Esophagus squamous epithelium (tissue), 5 donors: ENCODE measurements at regions not wholly inside any gene's neighbourhood (a gene's known extent, or its start where the extent isn't known, plus 50 kb on each side); places are given as distances from the start of the nearest gene placed in this dataset.
A peak's percentile ranks its signal among the peaks of the same experiment; 100 is the strongest.

Source experiments
- DNase-seq: peaks from one replicate; lab custom pipeline; 2025; lab: John Stamatoyannopoulos, UW
- H3K27ac ChIP-seq, 4 donors: fragments of 200-600 bp; sonication (generic); one replicate each; pipeline ENCODE4 v1.5.1; 2016 to 2019; ENCODE audit warnings: mild to moderate bottlenecking in 1 of 4
- H3K27me3 ChIP-seq, 4 donors: fragments of 200-600 bp; sonication (generic); 1 replicate in 3 of 4; 2 replicates in 1 of 4; pipeline versions ENCODE4 v1.5.1 to v1.6.0; 2017 to 2021; ENCODE audit warnings: antibody characterized with exemption in 1 of 4
- H3K36me3 ChIP-seq, 3 donors: fragments of 200-600 bp; sonication (generic); one replicate each; pipeline ENCODE4 v1.5.1; 2016 to 2019
- H3K4me1 ChIP-seq, 3 donors: fragments of 200-600 bp; sonication (generic); one replicate each; pipeline ENCODE4 v1.5.1; 2017 to 2019
- H3K4me3 ChIP-seq, 4 donors: fragments of 200-600 bp; sonication (generic); 1 replicate in 3 of 4; 2 replicates in 1 of 4; pipeline ENCODE4 v1.5.1; 2016 to 2019; ENCODE audit warnings: mild to moderate bottlenecking in 2 of 4, moderate library complexity in 1 of 4
- H3K9me3 ChIP-seq, 3 donors: fragments of 200-600 bp; sonication (generic); one replicate each; pipeline ENCODE4 v1.5.1; 2016 to 2019
- POLR2A ChIP-seq, 4 donors: fragments of 450-650 bp; IDR thresholded peaks; one replicate each; pipeline ENCODE4 v1.6.1; 2017; ENCODE audit warnings: antibody characterized with exemption in 4 of 4, mild to moderate bottlenecking in 4 of 4, moderate library complexity in 3 of 4
- WGBS, 2 donors: methylation state at CpG; one replicate each; pipeline ENCODE4 v1.1.5; 2018; 5-methylcytosine and 5-hydroxymethylcytosine counted together
- intact Hi-C: fragments of 100-400 bp; cut with DNase I; formaldehyde crosslinking; loops from one replicate; pipeline ENCODE4 v1.15.0; 2022
- TF ChIP-seq, protein P1 (sequence below), 6 experiments: fragments of 450-650 bp in 4 of 6; fragments of 200-600 bp in 2 of 6; sonication (generic) in 2 of 6; IDR thresholded peaks; one replicate each; pipeline ENCODE4 v1.5.1; 2016 to 2019; ENCODE audit warnings: antibody characterized with exemption in 6 of 6, mild to moderate bottlenecking in 4 of 6, moderate library complexity in 4 of 6
- donor health status: DM: yes; HTN: yes; CAD: no.

DNA sequence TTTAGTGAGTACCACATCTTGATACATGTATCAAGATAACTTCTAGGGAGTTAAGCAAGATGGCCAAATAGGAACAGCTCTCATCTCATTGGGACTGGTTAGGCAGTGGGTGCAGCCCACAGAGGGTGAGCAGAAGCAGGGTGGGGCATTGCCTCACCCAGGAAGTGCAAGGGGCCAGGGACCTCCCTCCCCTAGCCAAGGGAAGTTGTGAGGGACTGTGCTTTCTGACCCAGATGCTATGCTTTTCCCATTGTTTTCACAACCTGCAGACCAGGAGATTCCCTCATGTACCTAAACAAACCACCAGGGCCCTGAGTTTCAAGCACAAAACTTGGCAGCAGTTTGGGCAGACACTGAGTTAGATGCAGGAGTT is 665.0 kb upstream of the CBLB start:
- intact Hi-C loops: no loop called here
- Histone ChIP-seq H3K36me3 (no peaks in the 10 kb centered on the region), H3K9me3 (no peaks in the 10 kb centered on the region), H3K27ac (no peak overlapping the region), H3K4me3 (no peak overlapping the region), H3K27me3 (no peaks in the 10 kb centered on the region), H3K4me1 (peaks cover 0 to 6% (median 0%) of the 10 kb centered on the region in 3 donors)
- DNase-seq: no peak
- TF ChIP-seq, protein P1, sequence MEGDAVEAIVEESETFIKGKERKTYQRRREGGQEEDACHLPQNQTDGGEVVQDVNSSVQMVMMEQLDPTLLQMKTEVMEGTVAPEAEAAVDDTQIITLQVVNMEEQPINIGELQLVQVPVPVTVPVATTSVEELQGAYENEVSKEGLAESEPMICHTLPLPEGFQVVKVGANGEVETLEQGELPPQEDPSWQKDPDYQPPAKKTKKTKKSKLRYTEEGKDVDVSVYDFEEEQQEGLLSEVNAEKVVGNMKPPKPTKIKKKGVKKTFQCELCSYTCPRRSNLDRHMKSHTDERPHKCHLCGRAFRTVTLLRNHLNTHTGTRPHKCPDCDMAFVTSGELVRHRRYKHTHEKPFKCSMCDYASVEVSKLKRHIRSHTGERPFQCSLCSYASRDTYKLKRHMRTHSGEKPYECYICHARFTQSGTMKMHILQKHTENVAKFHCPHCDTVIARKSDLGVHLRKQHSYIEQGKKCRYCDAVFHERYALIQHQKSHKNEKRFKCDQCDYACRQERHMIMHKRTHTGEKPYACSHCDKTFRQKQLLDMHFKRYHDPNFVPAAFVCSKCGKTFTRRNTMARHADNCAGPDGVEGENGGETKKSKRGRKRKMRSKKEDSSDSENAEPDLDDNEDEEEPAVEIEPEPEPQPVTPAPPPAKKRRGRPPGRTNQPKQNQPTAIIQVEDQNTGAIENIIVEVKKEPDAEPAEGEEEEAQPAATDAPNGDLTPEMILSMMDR (IDR thresholded peaks at IDR 0.05): peak in 1 of 6 experiments; percentile 4
- TF ChIP-seq POLR2A (IDR thresholded peaks at IDR 0.05): no peak

DNA sequence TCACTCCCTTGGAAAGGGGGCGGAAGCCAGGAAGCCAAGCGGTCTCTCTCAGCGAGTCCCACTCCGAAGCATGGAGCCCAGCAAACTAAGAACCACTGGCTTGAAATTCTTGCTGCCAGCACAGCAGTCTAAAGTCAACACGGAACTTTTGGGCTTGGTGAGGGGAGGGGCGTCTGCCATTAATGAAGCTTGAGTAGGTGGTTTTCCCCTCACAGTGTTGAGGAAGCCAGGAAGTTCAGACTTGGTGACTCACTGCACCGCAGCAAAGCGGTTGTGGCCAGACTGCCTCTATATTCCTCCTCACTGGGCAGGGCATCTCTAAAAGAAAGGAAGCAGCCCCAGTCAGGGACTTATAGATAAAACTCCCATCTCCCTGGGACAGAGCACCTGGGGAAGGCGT is 665.4 kb upstream of the CBLB start:
- DNase-seq: no peak

DNA sequence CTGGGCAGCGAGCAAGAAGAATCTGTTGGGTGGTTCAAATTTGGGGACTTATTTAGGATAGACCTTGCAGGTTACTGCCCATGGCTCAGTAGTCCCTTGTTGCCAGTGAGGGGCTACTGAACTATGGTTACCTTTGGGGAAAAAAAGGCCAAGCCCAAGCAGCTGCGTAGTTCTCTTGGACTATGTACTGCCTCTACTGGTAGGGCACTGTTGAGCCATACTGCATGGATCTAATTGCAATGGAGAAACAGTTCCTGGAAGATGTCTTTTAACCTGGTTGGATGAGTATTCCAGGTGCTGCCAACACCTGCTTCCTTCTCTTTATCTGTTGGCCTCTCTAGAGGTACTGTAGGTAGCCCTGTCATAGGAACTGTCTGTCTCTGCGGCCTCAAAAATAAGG is 671.9 kb upstream of the CBLB start:
- intact Hi-C loops: no loop called here
- 93% methylated on average over 3 of the region's 3 CpGs for WGBS, 2 donors
- TF ChIP-seq, protein P1 (IDR thresholded peaks at IDR 0.05): no peak
- no peak for TF ChIP-seq POLR2A (IDR thresholded peaks at IDR 0.05)
- DNase-seq: no peak
- no peaks in the 10 kb centered on the region for H3K9me3 ChIP-seq
- H3K4me3 ChIP-seq: no peak overlapping the region
- no peaks in the 10 kb centered on the region for H3K27me3 ChIP-seq
- H3K27ac ChIP-seq: no peak overlapping the region
- no peaks in the 10 kb centered on the region for H3K36me3 ChIP-seq
- no peaks in the 10 kb centered on the region for H3K4me1 ChIP-seq

More for the DNA sequence above, 665.4 kb upstream of the CBLB start:
- Histone ChIP-seq H3K36me3 (no peaks in the 10 kb centered on the region), H3K9me3 (no peaks in the 10 kb centered on the region), H3K4me1 (peaks cover 0 to 6% (median 0%) of the 10 kb centered on the region in 3 donors), H3K4me3 (no peak overlapping the region), H3K27me3 (no peaks in the 10 kb centered on the region), H3K27ac (no peak overlapping the region)
- TF ChIP-seq, protein P1 (IDR thresholded peaks at IDR 0.05): peak in 1 of 6 experiments; percentile 0
- TF ChIP-seq POLR2A (IDR thresholded peaks at IDR 0.05): no peak
- intact Hi-C loops: no loop called here
- WGBS, 2 donors: 43 to 65% methylated on average over 4 to 6 of the region's 9 CpGs

DNA sequence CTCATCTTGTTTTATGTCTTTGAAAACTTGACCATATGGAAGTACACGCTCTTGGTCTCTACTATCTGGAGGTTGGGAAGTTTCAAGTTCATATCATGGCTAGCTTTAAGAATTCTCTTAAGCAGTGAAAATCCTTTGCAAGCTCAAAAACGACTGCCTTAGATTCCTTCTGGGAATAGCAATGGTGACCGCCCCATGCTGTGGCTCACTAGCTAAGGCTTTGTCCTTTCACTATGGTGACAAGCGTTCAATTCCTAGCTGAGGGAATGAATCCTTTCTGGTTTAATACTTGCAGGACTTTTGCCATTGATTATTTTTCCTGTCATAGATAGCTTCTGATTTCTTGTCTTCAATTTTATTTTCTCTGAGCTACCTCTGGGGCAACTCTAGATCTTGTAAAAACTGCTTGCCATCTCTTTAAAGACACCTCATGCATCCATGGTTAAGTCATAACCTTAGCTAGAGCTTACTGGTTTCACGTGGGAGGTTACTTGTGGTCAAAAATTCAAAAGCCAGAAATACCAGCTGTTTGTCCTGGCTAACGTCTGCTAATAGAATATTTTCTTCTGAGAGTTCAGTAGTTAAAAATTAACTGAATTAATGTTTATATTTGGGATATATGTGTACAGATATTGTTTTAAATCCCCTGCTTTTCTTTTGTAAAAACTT is 673.4 kb upstream of the CBLB start:
- Histone ChIP-seq H3K4me3 (no peak overlapping the region), H3K27ac (no peak overlapping the region), H3K27me3 (no peaks in the 10 kb centered on the region), H3K9me3 (no peaks in the 10 kb centered on the region), H3K36me3 (no peaks in the 10 kb centered on the region), H3K4me1 (no peaks in the 10 kb centered on the region)
- DNase-seq: no peak
- intact Hi-C loops: no loop called here
- WGBS, 2 donors: 66 to 70% methylated on average over 6 of the region's 6 CpGs
- no peak for TF ChIP-seq POLR2A (IDR thresholded peaks at IDR 0.05)
- TF ChIP-seq, protein P1 (IDR thresholded peaks at IDR 0.05): no peak

DNA sequence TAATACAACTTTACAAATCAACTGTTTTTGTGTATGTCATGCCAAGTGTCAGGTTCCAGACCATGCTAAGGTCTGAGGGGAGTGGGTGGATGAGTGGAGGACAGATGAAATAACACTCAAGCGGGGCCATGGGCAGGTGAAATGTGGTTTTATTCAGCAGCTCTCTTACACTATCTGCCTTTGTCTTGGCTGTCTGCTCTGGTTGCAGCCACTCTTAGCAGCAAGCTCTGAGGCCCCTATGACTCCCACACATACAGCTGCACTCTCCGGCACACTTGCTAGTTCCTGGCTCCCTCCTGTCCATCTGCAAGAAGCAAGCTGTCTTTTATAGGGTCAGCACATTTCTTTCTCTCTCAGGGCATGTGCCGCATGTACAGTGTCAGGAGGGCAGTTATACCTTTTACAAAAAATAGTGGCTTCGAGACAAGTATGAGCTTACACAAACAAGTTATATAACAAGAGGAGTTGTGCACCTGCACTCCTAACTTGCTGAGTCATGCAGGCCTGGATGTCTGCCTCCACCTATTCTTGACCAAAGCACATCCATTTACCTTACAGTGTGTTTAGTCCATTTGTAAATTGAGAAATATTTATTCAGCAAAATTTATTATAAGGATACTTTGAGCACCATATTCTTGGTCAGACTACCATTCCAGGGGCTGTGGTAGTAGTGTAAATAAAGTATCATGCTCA is 683.7 kb upstream of the CBLB start:
- 77 to 93% methylated on average over 4 of the region's 4 CpGs for WGBS, 2 donors
- no peak for TF ChIP-seq POLR2A (IDR thresholded peaks at IDR 0.05)
- TF ChIP-seq, protein P1 (IDR thresholded peaks at IDR 0.05): no peak

More for the DNA sequence above, 683.7 kb upstream of the CBLB start:
- intact Hi-C loops: no loop called here
- Histone ChIP-seq H3K27ac (no peak overlapping the region), H3K4me1 (no peaks in the 10 kb centered on the region), H3K9me3 (no peaks in the 10 kb centered on the region), H3K36me3 (no peaks in the 10 kb centered on the region), H3K27me3 (no peaks in the 10 kb centered on the region), H3K4me3 (no peak overlapping the region)
- no peak for DNase-seq
